Coronary artery (tissue), 2 donors: ENCODE measurements at regions not wholly inside any gene's neighbourhood (a gene's known extent, or its start where the extent isn't known, plus 50 kb on each side); places are given as distances from the start of the nearest gene placed in this dataset.

ENCODE experiments used
- DNase-seq: peaks from one replicate; pipeline ENCODE4 v3.0.0-alpha.2; 2017; ENCODE audit warnings: low spot score
- H3K27ac ChIP-seq, 2 donors: fragments of 200-600 bp; sonication (generic); one replicate each; pipeline ENCODE4 v1.5.1; 2016 to 2019
- H3K4me3 ChIP-seq: fragments of 200-600 bp; sonication (generic); 2 replicates; pipeline ENCODE4 v1.5.1; 2016; ENCODE audit warnings: mild to moderate bottlenecking, moderate library complexity
- CTCF ChIP-seq: fragments of 200-600 bp; sonication (generic); IDR thresholded peaks from one replicate; pipeline ENCODE4 v1.5.1; 2019; ENCODE audit warnings: antibody characterized with exemption

- no peak for TF ChIP-seq CTCF
- no peak for DNase-seq
- Histone ChIP-seq H3K27ac (no peak overlapping the region), H3K4me3 (no peak overlapping the region)
Measured at GRCh38 chr7:97495487-97495886, 236.4 kb upstream of the TAC1 start.

GRCh38 chr7:97499204-97499603, 232.7 kb upstream of the TAC1 start:
- no peak overlapping the region for H3K4me3 ChIP-seq
- no peak overlapping the region for H3K27ac ChIP-seq
- no peak for DNase-seq
- TF ChIP-seq CTCF = peak; percentile 21

GRCh38 chr7:97503367-97504094, 228.4 kb upstream of the TAC1 start:
- Histone ChIP-seq H3K27ac (no peak overlapping the region), H3K4me3 (no peak overlapping the region)
- DNase-seq = no peak
- no peak for TF ChIP-seq CTCF

- H3K4me3 ChIP-seq = no peak overlapping the region
- no peak for TF ChIP-seq CTCF
Measured at GRCh38 chr7:97506728-97507127, 225.2 kb upstream of the TAC1 start.

GRCh38 chr7:97512441-97513207, 219.3 kb upstream of the TAC1 start:
- H3K27ac ChIP-seq = no peak overlapping the region
- DNase-seq = no peak
- no peak for TF ChIP-seq CTCF

More at GRCh38 chr7:97506728-97507127, 225.2 kb upstream of the TAC1 start:
- no peak overlapping the region for H3K27ac ChIP-seq
- no peak for DNase-seq

GRCh38 chr7:97513326-97513725, 218.6 kb upstream of the TAC1 start:
- H3K27ac ChIP-seq = no peak overlapping the region
- no peak overlapping the region for H3K4me3 ChIP-seq
- TF ChIP-seq CTCF = no peak
- no peak for DNase-seq

More at GRCh38 chr7:97512441-97513207, 219.3 kb upstream of the TAC1 start:
- no peak overlapping the region for H3K4me3 ChIP-seq

GRCh38 chr7:97541188-97541587, 190.7 kb upstream of the TAC1 start:
- Histone ChIP-seq H3K27ac (no peak overlapping the region), H3K4me3 (no peak overlapping the region)
- TF ChIP-seq CTCF = no peak
- DNase-seq = no peak
